Left forelimb (tissue), 1 donor: ENCODE measurements at regions not wholly inside any gene's neighbourhood (a gene's known extent, or its start where the extent isn't known, plus 50 kb on each side); places are given as distances from the start of the nearest gene placed in this dataset.

Experiments used
- DNase-seq: peaks from one replicate; pipeline ENCODE4 v3.0.0-alpha.2; 2018; ENCODE audit warnings: low spot score

DNA sequence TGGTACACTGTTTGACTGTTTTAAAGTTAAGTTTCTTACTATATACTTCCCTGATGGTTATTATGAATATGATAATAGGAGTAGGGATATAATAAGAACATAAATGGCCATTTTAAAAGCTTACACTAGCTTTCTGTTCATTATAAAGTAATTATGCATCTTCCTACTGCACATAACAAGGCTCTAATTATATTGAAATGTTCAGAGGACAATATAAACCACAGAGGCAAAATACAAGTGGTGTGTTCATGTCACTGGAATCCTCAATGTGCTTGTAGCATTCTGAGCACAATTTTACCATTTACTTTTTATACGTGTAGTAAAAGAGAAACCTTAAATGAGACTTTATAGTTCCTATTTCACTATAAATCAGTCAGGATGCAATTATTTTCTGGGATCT, 268.3 kb downstream of the TMA16 start:
- no peak for DNase-seq

DNA sequence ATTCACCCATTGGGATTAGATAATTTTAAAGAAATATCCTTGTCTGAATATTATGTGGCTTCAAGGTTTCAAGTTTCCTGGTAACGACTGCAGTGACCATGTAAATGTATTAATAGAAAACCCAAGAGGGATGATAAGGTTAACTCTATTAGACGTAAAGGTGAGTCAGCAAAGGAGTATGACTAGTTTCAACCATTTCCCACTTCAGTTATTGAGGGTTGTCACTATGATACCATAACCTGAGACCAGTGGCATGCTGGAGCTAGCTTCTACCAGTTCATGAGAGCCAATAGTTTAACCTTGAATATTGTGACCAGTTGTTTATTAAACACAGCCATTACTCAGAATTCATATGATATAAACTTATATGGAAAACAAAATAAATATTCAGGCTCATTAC, 270.1 kb downstream of the TMA16 start:
- no peak for DNase-seq

DNA sequence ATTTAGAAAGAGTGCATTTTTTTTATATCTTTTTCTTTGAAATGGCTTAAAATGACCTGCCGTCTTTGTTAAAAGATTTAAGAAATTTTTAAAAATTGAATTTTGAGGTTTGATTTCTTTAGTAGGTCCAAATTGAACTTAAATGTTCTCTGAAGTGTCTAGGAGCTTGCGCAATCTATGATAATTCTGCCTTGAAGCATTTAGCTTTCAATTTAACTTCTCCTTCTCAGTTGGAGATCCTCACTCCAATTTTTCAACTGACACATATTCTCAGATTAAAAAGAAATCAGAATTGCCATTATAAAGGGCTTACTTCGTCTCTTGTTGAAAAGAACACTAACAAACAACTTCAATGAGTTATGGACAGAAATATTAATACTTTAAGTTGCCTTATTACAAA, 273.5 kb downstream of the TMA16 start:
- DNase-seq = no peak

- DNase-seq = no peak
These were observed 277.7 kb downstream of the TMA16 start for GRCh38 chr4:163772238-163772637.

DNA sequence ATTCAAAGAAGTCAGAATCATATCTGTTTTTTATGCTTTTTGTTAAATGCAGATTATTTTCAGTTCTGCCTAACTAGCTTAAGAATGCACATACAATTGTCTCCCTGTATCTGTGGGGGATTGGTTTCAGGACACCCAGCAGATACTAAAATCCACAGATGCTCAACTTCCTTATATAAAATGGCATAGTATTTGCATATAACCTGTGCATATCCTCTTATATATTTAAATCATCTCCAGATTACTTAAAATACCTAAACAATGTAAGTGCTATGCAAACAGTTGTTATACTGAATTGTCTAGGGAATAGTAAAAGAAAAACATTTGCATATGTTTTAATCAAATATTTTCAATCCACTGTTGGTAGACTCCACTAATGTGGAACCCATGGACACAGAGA, 279.4 kb downstream of the TMA16 start:
- no peak for DNase-seq

DNA sequence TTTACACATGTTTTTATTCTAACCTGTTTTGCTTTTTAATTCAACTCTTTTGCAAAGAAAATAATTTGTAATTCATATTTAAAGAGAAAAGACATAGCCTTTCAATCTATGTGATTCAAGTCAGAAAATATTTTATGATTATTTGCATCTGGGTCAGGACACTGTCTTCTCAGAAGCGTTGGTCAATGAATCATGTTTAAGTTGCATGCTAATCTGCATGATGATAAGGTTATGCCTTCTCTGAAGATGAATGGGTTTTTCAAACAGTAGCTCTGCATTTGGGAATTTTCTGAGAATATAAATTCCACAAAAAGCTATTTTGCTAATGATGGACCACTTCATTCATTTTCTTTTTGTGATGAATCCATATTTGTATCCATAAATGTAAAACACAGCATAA, 282.5 kb downstream of the TMA16 start:
- DNase-seq = no peak

DNA sequence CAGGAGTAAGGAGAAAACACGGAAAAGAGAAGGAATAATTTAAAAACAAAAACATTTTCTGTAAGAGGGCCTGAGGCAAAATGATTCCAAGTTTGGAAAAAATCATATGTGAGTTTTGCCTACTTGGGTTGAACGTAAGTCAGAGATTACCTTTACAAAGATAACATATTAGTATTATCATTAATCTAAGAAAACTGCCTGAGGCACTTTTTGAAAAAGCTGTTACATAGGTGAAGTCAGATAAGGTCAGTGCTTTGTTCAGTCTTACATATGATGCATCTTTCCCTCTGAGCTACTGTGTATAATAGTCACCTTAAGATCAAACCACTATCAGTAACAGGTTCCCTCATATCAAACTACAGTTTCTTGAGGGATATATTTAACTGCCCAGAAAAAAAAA, 287.2 kb downstream of the TMA16 start:
- no peak for DNase-seq

- DNase-seq = no peak
These were observed 295.7 kb downstream of the TMA16 start for GRCh38 chr4:163790231-163790630.

GRCh38 chr4:163795885-163796284, 301.4 kb downstream of the TMA16 start:
- DNase-seq = no peak

DNA sequence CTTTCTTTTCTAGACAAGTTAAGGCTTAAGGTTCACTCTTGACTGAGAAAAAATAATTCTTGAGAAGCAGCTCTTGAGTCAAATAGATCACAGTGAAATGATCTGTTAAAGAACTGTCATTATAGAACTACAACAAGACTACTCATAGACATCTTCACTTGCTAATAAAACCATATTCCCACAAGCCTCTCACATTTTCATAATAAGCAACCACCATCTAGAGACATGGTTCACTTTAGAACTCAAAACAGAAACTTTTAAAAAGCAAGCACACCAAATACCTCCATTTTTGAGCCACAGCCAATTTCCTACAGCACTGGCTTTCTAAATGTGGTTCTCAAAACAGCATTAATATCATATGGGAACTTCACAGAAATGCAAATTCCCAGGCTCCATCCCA, 309.5 kb downstream of the TMA16 start:
- DNase-seq = no peak

- DNase-seq = no peak
These were observed 312.2 kb downstream of the TMA16 start for GRCh38 chr4:163806653-163807052.

DNA sequence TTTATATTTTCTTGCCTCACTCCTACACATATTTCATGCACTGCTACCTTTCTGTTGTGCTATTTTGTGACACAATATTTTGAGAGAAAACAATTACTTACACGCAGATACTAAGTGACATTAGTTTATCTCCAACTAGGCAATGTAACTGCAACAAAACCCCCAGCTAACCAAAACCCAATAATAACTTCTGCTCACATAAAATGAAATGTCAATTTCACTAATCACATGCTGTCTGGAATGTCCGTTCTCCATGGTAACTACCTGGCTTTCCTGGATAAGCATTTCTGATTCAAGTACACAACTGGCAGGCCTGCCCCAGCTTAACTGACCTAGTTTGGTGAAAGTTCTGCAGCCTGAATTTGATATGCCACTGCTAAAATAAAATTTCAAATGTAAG, 313.5 kb downstream of the TMA16 start:
- DNase-seq = no peak

DNA sequence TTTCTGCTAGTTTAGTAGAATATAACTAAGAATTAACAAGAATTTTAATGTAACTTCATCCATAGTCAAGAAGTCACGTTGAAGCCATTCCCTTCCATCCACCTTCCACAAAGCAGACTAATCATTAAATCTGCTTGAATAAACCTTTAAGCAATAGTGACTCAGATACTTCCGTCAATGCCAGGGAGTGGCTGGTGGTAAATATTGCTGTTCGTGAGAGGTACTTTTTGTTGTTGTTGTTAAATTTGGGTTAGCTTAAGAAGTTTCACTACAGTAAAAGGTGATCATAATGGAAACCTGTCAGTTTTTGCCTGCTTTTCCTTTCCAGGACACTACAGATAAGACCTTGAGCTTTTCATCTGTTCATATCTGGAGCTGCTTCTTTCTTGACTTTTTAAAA, 316.3 kb downstream of the TMA16 start:
- DNase-seq = no peak

DNA sequence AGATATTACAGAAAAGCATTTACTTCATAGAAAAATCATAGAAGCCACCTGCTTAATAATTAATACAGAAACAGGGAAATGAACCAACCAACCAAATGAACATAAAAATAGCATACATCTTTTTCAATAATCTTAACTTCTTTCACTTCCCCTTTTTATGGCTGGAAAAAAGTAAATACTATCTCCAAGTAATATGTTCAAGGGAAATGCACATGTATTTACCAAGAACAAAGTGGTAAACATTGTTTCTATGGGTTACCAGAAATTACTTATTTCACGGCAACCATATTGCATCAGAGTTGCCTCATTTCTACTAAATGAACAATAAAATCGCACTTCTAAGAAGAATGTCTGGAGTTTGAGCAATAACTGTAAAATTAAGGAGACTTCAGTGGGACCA, 321.3 kb downstream of the TMA16 start:
- DNase-seq = no peak

DNA sequence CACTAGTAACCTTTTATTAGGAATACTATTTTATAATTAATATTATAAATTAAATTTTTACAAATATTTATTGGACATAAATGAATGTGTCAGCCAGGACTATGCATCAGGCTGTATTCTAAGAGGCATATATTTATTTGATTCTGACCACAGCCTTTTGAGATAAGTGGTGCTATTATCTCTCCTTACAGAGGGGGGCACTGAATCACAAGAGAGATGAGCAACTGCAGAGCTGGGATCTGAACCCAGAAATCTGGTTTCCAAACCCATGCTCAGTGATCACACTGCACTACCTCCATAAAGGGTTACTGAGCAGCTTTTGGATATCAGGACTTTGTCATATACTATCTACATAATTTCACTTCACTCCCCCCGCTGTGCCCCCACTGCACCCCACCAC, 322.0 kb downstream of the TMA16 start:
- no peak for DNase-seq

- DNase-seq = no peak
These were observed 324.2 kb downstream of the TMA16 start for GRCh38 chr4:163818673-163819072.

GRCh38 chr4:163833669-163834068, 339.2 kb downstream of the TMA16 start:
- DNase-seq = no peak

DNA sequence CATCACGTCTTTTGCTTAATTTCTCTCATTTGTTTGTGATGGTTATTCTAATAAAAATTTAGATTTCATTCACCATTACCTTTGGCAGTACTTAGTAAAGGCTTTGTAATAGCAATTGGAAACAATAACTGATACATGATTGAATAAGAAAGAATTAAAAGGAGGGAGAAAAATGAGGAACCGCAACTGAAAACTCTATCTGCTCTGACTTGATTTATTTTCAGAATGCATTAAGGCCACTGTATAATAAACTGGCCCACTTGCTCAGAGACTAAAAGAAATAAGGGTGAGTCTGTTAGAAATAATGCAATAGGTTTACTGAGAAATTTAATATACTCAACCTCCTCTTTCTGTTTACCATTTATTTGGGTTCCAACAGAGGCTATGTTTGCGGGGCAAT, 351.5 kb downstream of the TMA16 start:
- no peak for DNase-seq

DNA sequence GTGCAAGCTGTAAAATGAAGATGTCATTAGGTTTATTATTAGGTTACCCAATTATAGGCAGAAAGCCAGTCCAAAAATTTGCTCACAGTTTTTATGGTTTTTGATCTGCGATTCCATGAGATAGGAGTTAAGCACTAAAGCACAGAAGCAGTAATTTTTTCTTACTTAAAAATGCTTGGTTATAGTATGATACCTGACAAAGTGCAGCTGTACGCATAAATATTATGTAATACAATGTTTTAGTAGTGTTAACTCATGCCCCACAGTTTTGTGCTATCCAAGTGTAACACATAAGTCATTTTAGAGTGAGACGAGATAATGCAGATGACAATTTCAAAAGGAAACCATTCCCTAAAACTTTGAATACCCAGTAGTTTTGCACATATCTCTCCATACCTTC, 357.8 kb downstream of the TMA16 start:
- DNase-seq = no peak

GRCh38 chr4:163857903-163858302, 363.4 kb downstream of the TMA16 start:
- DNase-seq = no peak

DNA sequence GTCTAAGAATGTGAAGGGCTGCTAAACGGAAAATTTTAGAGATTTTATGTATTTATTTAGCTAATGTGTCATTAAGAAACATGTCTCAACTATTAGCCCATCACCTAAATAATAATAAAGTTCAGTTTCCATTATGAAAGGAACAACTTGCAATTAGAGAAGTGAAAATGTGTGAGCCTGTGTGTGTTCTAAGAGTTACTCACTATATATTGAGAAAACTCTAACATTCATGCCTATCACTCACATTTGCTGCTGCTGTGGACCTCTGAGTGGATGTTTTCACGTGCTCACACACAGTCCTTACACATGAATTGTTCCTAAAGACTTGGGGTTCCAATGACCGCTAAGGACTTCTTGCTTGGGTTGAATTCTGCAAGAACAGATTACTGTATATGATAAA, 364.0 kb downstream of the TMA16 start:
- no peak for DNase-seq

DNA sequence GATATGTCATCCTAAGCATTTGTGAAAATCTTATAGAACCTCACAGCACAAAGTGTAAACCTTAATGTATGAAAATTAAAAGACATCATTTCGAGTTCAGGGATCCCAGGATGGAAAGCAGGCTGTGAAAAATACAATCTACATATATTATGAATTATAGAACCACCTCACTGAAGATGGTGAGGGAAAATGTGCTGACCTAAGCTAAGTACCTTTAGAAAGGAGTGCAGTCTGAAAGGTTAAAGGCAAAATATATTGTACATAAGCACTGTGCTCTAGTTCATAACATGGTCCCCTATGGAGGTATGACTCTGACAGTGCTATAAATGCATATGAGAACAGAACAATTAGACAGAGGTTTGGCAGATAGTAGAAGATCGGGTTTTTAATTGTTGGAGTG, 368.6 kb downstream of the TMA16 start:
- no peak for DNase-seq

DNA sequence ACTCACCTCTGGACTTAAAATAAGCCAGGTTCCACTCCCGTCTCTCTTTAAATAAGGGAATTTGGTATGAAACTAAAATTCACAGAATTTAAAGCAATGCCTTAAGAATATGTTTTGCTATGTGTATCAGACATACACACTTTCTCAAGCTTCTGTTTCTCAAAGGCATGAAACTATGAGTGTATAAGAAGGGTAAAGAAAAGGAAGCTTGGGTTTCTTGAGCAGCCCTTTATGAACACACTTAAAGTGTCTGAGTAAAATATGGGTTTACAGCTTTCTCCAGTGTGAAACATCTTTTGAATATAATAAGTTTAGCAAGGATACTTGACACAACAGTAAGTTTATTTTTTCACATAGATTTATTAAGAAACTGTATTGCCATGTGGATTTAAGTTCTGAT, 370.5 kb downstream of the TMA16 start:
- DNase-seq = no peak

DNA sequence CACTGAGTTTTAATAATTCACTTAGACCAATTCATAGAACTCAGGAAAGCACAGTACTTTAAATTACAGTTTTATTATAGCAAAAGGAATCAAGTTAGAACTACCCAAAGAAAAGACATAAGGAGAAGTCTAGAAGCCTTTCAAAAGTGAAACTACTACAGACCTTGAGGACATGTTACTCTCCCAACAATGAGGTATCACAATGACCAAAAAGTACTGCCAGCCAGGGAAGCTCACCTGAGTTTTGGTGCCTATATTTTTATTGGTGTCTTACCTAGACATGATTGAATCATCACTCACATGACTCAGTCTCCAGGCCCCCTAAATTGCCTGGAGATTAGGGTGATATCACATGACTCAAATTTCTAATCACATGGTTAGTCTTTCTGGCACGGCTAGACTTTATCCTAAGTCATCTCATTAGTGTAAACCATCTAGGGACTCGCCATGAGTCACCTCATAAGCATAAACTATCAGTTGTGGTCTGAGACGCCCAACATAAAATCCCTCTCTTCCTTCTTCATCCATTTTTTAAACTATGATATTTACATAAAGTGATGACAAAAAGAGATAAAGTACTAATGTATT, 372.3 kb downstream of the TMA16 start:
- DNase-seq = no peak

DNA sequence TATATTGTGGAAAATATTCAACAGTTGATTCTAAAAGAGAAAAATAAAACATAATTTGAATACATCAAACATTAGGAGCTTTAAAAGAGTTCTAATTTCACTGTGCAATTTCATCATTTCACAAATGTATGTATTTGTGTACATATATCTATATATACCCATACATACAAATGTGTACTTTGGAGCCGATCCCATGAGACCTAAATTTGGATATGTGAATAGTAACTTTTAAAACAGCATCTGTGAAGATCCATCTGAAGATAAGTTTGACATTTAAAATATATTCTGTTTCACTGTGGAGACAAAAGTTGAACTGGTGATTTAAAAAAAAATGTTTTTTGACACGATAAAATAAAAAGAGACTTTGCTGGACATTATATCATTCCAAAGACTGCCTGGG, 374.0 kb downstream of the TMA16 start:
- DNase-seq = no peak
